SK-N-SH treated with all-trans-retinoic acid at 6 μM for 48 hours (cell line): ENCODE measurements at regions not wholly inside any gene's neighbourhood (a gene's known extent, or its start where the extent isn't known, plus 50 kb on each side); places are given as distances from the start of the nearest gene placed in this dataset.

Source experiments
- ATAC-seq: fragments of 200-7000 bp; cut with Tn5 transposase; 3 replicates; pipeline ENCODE4 v1.9.1; 2020; ENCODE audit warnings: mild to moderate bottlenecking, moderate library complexity
- ARNTL ChIP-seq: fragments of 450-650 bp; formaldehyde crosslinking; IDR thresholded peaks from 2 replicates; pipeline ENCODE4 v1.5.0; 2020; ENCODE audit warnings: low read depth, mild to moderate bottlenecking, moderate library complexity, borderline replicate concordance
- BACH2 ChIP-seq: fragments of 250-450 bp; sonication (Bioruptor Pico); IDR thresholded peaks from 2 replicates; pipeline ENCODE4 v1.9.0; 2021; ENCODE audit warnings: mild to moderate bottlenecking, borderline replicate concordance
- CSDC2 ChIP-seq: fragments of 250-450 bp; sonication (Bioruptor Pico); IDR thresholded peaks from 2 replicates; pipeline ENCODE4 v1.5.0; 2020; ENCODE audit warnings: mild to moderate bottlenecking, moderate library complexity
- CSRNP3 ChIP-seq: fragments of 250-450 bp; sonication (Bioruptor Pico); IDR thresholded peaks from 2 replicates; pipeline ENCODE4 v1.5.1; 2021; ENCODE audit warnings: mild to moderate bottlenecking, moderate library complexity
- ESRRG ChIP-seq: fragments of 250-450 bp; sonication (Bioruptor Pico); IDR thresholded peaks from 2 replicates; pipeline ENCODE4 v1.6.1; 2021; ENCODE audit warnings: mild to moderate bottlenecking
- GLIS3 ChIP-seq: fragments of 250-450 bp; sonication (Bioruptor Pico); IDR thresholded peaks from 2 replicates; pipeline ENCODE4 v1.5.0; 2020; ENCODE audit warnings: mild to moderate bottlenecking, moderate library complexity
- ISL1 ChIP-seq: fragments of 250-450 bp; sonication (Bioruptor Pico); IDR thresholded peaks from 2 replicates; pipeline ENCODE4 v2.1.2; 2022; ENCODE audit warnings: mild to moderate bottlenecking, moderate library complexity
- PPARA ChIP-seq: fragments of 250-450 bp; sonication (Bioruptor Pico); IDR thresholded peaks from 2 replicates; pipeline ENCODE4 v1.5.0; 2020; ENCODE audit warnings: mild to moderate bottlenecking, borderline replicate concordance
- RARB ChIP-seq: fragments of 250-450 bp; sonication (Bioruptor Pico); IDR thresholded peaks from 2 replicates; pipeline ENCODE4 v1.8.0; 2021; ENCODE audit warnings: mild to moderate bottlenecking, moderate library complexity
- SNAI2 ChIP-seq: fragments of 250-450 bp; sonication (Bioruptor Pico); IDR thresholded peaks from 2 replicates; pipeline ENCODE4 v1.5.0; 2020; ENCODE audit warnings: mild to moderate bottlenecking, moderate library complexity
- ZC3H10 ChIP-seq: fragments of 250-450 bp; sonication (Bioruptor Pico); IDR thresholded peaks from 2 replicates; pipeline ENCODE4 v1.5.1; 2021; ENCODE audit warnings: mild to moderate bottlenecking, moderate library complexity
- ZFP3 ChIP-seq: fragments of 250-450 bp; sonication (Bioruptor Pico); IDR thresholded peaks from 2 replicates; pipeline ENCODE4 v1.5.0; 2020; ENCODE audit warnings: mild to moderate bottlenecking, moderate library complexity
- ZFP30 ChIP-seq: fragments of 450-650 bp; formaldehyde crosslinking; IDR thresholded peaks from 2 replicates; pipeline ENCODE4 v1.5.0; 2022; ENCODE audit warnings: mild to moderate bottlenecking, moderate library complexity
- ZNF565 ChIP-seq: fragments of 450-650 bp; formaldehyde crosslinking; conservative IDR thresholded peaks from 2 replicates; pipeline ENCODE4 v1.5.0; 2020; ENCODE audit warnings: low read depth, mild to moderate bottlenecking, moderate library complexity
- ZNF70 ChIP-seq: fragments of 450-650 bp; formaldehyde crosslinking; IDR thresholded peaks from 2 replicates; pipeline ENCODE4 v1.5.0; 2020; ENCODE audit warnings: mild to moderate bottlenecking, moderate library complexity
- ZNF8 ChIP-seq: fragments of 450-650 bp; formaldehyde crosslinking; IDR thresholded peaks from 2 replicates; pipeline ENCODE4 v1.5.0; 2020; ENCODE audit warnings: mild to moderate bottlenecking, moderate library complexity
- TF ChIP-seq, protein P1 (sequence below): fragments of 250-450 bp; sonication (Bioruptor Pico); IDR thresholded peaks from 2 replicates; pipeline ENCODE4 v1.8.0; 2021; ENCODE audit warnings: low read depth, mild to moderate bottlenecking, moderate library complexity, borderline replicate concordance
- TF ChIP-seq, protein P2 (sequence below): fragments of 250-450 bp; sonication (Bioruptor Pico); IDR thresholded peaks from 2 replicates; pipeline ENCODE4 v1.5.1; 2020; ENCODE audit warnings: low read depth, mild to moderate bottlenecking, moderate library complexity
- TF ChIP-seq, protein P3 (sequence below): fragments of 250-450 bp; sonication (Bioruptor Pico); IDR thresholded peaks from 2 replicates; pipeline ENCODE4 v1.8.0; 2020; ENCODE audit warnings: mild to moderate bottlenecking, moderate library complexity, borderline replicate concordance

DNA sequence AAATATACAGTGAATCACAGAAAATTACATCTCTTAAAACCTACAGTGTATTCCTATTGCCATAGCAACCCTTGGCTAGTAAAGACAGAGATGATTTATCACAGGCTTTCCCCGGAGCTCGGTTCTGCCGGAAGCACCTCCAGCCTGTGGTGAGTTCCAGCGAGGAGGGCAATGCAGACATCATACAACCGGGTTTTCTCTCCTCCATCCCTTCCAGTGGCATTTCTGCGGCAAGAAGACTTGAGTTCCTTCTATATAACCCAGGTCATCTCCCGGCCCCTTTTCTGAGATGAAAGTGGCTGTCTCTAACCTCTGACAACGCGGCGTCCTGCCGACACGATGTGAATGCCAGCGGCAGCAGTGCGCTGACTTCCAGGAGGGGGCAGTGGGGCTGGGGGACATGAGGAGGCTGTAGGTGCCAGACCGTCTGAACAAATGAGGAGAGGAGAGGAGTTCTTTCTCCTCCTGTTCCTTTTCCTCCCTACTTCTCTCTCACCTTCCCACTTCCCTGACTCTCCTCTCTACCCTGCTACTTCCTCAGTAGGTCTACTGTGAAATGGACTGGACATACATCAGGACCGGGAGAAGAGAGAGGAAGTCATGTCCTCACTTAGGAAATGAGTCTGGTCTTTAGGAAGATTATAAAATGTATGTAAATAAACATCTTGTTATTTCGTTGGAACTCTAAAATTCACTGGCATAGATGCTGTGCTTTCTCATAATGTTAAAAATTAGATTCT is 68.6 kb upstream of the MAX start:
- peak; percentile 93 for ATAC-seq
- TF ChIP-seq, protein P1, sequence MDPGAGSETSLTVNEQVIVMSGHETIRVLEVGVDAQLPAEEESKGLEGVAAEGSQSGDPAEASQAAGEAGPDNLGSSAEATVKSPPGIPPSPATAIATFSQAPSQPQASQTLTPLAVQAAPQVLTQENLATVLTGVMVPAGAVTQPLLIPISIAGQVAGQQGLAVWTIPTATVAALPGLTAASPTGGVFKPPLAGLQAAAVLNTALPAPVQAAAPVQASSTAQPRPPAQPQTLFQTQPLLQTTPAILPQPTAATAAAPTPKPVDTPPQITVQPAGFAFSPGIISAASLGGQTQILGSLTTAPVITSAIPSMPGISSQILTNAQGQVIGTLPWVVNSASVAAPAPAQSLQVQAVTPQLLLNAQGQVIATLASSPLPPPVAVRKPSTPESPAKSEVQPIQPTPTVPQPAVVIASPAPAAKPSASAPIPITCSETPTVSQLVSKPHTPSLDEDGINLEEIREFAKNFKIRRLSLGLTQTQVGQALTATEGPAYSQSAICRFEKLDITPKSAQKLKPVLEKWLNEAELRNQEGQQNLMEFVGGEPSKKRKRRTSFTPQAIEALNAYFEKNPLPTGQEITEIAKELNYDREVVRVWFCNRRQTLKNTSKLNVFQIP (CRISPR knock-in tag): no peak
- TF ChIP-seq ZFP3 (CRISPR knock-in tag) (peak; percentile 31; the same call in 1 of the 2 replicates), ZFP30 (CRISPR knock-in tag) (no peak), PPARA (CRISPR knock-in tag) (no peak), GLIS3 (CRISPR knock-in tag) (no peak), ZNF70 (no peak), ZNF565 (no peak), CSRNP3 (CRISPR knock-in tag) (no peak)
- TF ChIP-seq, protein P2, sequence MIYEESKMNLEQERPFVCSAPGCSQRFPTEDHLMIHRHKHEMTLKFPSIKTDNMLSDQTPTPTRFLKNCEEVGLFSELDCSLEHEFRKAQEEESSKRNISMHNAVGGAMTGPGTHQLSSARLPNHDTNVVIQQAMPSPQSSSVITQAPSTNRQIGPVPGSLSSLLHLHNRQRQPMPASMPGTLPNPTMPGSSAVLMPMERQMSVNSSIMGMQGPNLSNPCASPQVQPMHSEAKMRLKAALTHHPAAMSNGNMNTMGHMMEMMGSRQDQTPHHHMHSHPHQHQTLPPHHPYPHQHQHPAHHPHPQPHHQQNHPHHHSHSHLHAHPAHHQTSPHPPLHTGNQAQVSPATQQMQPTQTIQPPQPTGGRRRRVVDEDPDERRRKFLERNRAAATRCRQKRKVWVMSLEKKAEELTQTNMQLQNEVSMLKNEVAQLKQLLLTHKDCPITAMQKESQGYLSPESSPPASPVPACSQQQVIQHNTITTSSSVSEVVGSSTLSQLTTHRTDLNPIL: no peak

DNA sequence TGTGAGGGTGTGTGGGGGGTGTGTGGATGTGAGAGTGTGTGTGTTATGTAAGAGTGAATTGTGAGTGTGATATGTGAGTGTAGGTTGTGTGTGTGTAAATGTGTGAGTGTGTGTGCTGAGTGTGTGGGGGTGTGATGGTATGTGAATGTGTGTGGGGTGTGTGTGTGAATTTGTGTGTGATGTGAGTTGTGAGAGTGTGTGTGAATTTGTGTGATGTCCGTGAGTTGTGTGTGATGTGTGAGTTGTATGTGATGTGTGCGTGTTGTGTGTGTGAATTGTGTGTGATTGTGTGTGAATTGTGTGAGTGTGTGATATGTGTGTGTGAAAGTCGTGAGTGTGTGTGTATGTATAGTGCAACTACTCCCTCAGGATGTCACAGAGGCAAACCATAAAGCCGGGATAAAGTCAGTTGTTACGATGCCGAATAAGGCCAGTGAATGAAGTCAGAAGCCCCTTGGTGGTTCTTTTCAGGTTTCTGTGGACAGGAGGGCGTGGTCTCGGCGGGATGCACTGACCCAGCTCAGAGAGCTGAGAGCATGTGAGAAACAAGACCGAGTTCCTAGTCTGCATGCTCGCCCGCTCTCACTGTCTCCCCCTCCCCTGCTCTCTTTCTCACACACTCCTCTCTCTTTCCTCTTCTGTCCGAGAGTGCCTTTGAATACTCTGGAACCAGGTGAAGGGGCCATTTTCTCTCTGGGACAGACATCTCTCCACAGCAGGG is 71.8 kb upstream of the MAX start:
- ATAC-seq: no peak
- TF ChIP-seq, protein P1 (CRISPR knock-in tag): no peak
- TF ChIP-seq CSRNP3 (CRISPR knock-in tag) (no peak), ISL1 (CRISPR knock-in tag) (no peak), SNAI2 (CRISPR knock-in tag) (no peak), ZNF8 (CRISPR knock-in tag) (no peak), ESRRG (no peak), ZC3H10 (CRISPR knock-in tag) (no peak), BACH2 (CRISPR knock-in tag) (no peak), ZNF70 (no peak), ARNTL (CRISPR knock-in tag) (no peak)
- TF ChIP-seq, protein P2: no peak

- no peak for ATAC-seq
- TF ChIP-seq ZNF8 (CRISPR knock-in tag) (no peak), ISL1 (CRISPR knock-in tag) (no peak), CSDC2 (CRISPR knock-in tag) (no peak), ZFP30 (CRISPR knock-in tag) (no peak), RARB (CRISPR knock-in tag) (no peak), BACH2 (CRISPR knock-in tag) (no peak), CSRNP3 (CRISPR knock-in tag) (no peak), ESRRG (no peak), ZNF70 (no peak), GLIS3 (CRISPR knock-in tag) (no peak)
- TF ChIP-seq, protein P3, sequence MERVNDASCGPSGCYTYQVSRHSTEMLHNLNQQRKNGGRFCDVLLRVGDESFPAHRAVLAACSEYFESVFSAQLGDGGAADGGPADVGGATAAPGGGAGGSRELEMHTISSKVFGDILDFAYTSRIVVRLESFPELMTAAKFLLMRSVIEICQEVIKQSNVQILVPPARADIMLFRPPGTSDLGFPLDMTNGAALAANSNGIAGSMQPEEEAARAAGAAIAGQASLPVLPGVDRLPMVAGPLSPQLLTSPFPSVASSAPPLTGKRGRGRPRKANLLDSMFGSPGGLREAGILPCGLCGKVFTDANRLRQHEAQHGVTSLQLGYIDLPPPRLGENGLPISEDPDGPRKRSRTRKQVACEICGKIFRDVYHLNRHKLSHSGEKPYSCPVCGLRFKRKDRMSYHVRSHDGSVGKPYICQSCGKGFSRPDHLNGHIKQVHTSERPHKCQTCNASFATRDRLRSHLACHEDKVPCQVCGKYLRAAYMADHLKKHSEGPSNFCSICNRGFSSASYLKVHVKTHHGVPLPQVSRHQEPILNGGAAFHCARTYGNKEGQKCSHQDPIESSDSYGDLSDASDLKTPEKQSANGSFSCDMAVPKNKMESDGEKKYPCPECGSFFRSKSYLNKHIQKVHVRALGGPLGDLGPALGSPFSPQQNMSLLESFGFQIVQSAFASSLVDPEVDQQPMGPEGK (CRISPR knock-in tag): no peak
Observed at GRCh38 chr14:65174783-65175182, 72.5 kb upstream of the MAX start.
